HG02885 (cell line): ENCODE measurements at regions not wholly inside any gene's neighbourhood (a gene's known extent, or its start where the extent isn't known, plus 50 kb on each side); places are given as distances from the start of the nearest gene placed in this dataset.

Source experiments
- ATAC-seq: cut with Tn5 transposase; IDR thresholded peaks from one replicate; pipeline ENCODE4 v1.9.1; 2021; ENCODE audit warnings: mild to moderate bottlenecking; ENCODE audit not compliant: unreplicated experiment, poor library complexity

DNA sequence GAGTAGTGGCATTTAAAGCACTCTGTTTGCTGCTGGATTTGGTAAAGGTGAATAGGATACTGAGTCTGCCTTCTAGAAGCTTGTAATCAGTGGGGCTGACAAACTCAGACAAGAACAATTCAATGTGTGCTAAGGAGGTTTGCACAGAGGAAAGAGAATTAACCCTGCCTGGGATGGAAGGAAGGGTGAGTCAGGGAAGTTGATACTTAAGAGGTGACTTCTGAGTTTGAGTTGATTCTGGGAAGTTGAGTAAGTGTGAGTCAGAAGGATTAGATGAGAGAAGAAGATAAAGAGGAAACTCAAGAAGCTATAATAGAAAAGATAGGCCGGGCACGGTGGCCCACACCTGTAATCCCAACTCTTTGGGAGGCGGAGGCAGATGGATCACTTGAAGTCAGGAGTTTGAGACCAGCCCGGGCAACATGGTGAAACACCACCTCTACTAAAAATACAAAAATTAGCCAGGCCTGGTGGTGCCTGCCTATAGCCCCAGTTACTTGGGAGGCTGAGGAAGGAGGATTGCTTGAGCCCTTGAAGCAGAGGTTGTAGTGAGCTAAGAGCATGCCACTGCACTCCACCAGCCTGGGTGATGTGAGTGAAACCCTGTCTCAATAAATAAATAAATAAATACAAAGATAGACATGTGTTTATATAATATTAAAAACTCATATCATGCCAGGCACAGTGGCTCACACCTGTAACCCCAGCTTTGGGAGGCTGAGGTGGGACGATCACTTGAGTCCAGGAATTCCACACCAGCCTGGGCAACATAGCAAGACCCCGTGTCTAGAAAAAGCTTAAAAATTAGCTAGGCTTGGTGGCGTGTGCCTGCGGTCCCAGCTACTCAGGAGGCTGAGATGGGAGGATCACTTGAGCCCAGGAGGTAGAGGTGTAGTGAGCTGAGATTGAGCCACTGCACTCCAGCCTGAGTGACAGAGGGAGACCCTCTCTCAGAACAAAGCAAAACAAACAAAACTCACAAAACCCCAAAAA is 126.8 kb upstream of the CPM start:
- no peak for ATAC-seq

- ATAC-seq: no peak
Observed at GRCh38 chr12:69061574-69061973, 128.6 kb upstream of the CPM start.

DNA sequence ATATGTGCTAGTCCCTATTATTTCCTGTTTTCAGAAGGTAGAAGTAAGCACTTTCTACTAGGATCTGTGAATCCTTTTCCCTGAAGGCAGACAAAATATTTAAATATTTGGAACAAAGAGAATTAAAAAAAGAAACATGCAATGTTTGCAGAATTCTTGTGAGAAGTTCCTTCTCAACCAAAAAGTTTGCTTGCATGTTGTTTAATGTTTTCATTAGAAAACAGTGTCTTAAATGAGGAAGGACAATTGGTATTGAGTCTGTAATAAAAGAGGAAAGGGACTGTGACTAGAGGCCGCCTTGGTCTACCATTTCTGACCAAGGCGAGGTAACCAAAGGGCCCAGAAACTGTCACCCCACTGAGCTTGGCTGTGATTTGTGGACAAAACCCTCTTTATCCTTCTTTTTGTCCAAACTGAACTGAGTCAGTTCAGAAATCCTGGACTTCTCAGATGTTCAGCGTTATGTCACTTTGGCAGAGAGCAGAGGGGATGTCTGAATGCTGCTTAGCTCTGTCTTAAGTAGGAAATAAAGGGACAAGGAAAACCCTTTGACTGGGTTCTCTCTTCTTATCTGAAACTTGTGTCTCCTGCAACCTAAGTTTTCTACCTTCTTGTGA is 129.8 kb upstream of the CPM start:
- no peak for ATAC-seq

GRCh38 chr12:69064734-69065443 is 131.9 kb upstream of the CPM start:
- ATAC-seq: no peak

DNA sequence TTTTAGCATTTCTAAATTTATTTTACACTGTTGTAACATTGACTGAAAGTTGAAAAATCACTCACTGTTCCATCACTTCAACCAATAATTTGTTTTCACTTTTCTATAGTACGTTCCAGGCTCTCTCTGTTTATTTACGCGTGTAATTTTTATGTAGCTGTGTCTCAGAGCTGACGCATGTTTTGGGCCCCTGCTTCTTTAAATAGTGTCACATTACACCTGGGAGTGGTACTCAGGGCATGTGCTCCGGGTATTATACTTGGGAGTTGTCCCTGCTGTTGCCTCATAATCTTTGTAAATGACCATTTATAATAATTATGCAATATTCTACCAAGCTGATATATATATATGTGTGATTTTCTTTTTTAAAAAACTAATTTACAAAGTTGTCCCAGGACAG is 132.8 kb upstream of the CPM start:
- no peak for ATAC-seq

- no peak for ATAC-seq
Observed at GRCh38 chr12:69066492-69067373, 133.8 kb upstream of the CPM start.

DNA sequence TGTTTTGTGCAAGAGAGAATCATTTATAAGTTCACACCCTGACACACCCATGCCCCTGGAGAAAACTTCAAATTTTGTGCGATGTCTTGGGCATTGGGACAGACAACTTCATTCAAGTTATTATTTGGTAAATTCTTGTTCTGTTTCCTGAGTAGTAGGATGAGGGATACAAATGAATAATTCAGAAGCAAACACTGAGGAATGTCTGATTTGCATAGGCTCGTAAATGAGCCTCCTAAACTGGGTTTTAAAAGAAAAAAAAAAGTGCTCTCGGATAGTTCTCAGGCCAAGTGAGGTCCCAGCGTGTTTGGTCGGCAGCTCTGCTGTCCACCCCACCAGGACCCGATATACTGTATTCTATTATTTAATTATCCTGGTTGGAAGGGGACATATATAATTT is 134.7 kb upstream of the CPM start:
- ATAC-seq: no peak

- ATAC-seq: no peak
Observed at GRCh38 chr12:69068448-69068847, 135.5 kb upstream of the CPM start.

- no peak for ATAC-seq
Observed at GRCh38 chr12:69069479-69069878, 136.5 kb upstream of the CPM start.

DNA sequence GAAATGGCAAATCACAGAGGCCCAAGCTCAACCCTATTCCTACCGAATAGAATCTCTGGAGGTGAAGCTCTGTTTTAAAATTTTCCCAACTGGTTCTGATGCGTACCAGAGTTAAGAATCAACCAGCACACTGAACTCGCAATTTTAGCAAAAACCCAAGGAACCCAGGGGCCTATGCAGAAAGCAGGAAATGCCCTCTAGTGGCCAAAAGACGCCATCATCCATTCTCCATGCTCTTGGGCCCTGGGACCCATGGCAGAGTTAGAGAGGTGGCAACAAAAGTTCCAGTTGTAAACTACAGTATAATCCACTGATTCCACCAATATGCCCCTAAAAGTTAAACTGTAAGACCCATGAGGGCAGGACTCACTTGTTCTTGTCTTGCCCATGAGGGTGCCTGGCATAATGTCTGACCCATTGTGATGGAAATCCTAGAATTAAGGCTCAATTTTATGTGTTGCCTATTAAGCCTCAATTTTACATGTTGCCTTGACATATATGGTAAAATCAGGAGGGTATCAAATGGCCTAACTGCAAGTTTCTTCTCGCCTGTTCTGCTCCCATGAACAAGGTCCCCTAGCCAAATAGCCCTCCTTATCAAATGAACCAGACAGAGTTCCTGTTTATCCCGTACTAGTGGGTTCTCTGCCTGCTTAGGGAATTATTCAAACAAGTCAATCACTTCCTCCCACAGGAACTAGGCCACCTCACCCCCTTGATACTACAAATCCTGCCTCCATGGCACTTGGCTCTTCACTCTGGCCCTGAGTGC is 137.5 kb upstream of the CPM start:
- ATAC-seq: peak; percentile 90

- ATAC-seq: no peak
Observed at GRCh38 chr12:69071091-69071370, 138.1 kb upstream of the CPM start.

DNA sequence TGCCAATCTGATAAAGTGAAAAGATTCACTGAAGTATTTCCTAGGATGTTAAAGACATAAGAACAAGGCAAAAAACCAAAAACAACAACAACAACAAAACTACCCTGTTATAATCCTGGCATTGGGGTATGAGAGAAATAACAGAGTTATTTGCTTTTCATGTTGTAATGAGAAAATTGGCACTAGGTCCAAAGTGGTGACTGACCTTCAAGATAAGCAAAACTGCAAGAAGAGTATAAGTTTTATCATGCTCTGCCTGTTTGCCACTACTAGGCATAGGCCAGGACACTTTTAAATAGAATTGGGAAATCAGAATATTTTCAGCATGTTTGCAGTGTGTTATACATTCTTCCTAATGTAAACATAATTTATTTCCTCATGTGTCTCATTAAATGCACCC is 140.1 kb upstream of the CPM start:
- ATAC-seq: no peak

GRCh38 chr12:69074556-69075349 is 141.8 kb upstream of the CPM start:
- ATAC-seq: no peak

DNA sequence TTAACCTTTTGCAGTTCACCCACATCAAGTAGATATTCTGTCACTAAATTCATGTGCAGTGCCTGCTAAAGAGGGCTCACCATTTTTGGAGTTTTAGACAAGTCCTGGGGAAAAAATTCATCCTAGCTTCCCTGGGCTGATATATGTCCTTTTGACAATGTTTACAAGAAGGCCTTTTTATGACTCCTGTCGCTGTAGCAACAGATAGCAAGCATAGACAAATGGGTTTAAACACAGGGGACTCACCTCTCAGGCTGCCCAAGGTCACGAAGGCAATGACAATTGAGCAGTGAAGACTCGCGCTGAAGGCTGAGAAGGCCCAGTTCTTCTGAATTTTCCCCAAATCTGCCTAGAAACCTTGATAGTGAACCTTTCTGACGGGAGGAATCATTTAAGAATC is 150.7 kb upstream of the CPM start:
- no peak for ATAC-seq

DNA sequence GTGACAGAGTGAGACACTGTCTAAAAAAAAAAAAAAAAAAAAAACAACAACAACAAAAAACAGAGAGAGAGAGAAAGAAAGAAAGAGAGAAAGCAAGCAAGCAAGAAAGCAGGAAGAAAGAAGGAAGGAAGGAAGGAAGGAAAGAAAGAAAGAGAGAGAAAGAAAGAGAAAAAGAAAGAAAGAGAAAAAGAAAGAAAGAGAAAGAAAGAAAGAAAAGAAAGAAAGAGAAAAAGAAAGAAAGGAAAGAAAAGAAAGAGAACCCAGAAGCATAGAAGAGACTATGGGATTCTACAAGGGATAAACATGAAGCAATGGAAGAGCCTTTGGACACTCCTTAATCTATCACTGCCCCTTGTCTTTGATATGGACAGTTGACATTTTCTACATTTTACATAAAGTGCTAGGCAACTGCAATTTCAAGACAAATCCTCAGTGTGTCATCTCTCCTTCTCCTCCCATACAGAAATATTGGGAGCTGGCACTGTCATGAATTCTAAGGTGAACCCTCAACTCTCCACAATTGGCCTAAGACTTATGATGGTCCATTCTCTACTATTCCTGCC is 151.9 kb upstream of the CPM start:
- no peak for ATAC-seq

DNA sequence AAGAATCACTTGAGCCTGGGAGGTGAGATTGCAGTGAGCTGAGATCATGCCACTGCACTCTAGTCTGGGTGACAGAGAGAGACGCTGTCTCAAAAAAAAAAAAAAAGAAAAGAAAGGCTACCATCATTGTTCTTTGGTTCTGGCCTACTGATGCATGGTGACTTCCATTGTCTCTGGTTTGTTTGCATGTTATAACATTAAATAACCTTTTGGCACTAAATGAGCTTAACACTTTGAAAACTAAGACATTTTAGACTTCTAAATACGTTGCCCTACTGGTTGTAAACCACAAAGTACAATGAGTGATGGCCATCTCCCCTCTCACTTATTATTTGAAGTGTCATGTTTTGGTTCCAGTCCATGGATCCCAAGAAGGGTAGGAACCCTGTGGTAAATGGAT is 152.9 kb upstream of the CPM start:
- no peak for ATAC-seq

DNA sequence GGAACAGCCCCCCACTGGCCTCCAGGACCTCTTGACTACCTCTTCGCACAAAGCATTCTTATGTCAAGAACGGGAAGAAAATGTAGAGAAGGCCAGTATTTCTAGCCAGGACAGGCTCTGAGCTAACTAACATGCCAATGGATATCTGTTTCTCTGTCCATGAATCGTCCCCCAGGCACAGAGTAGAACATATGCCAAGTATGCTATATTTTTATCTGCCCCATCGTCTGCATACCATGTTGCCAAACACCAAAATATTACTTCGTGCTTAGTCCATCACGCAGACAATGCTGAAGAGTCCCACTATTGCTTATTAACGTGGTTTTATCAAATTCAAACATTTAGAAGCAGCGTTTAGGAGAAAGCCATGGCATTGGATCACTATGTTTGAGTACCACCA is 151.4 kb upstream of the CPSF6 start:
- ATAC-seq: no peak

GRCh38 chr12:69090722-69091121 is 148.6 kb upstream of the CPSF6 start:
- no peak for ATAC-seq
